Tibial nerve (tissue), 4 donors: ENCODE measurements at regions not wholly inside any gene's neighbourhood (a gene's known extent, or its start where the extent isn't known, plus 50 kb on each side); places are given as distances from the start of the nearest gene placed in this dataset.

Source experiments
- CTCF ChIP-seq, 5 experiments: fragments of 200-600 bp in 3 of 5; fragments of 450-650 bp in 2 of 5; sonication (generic) in 3 of 5; IDR thresholded peaks; one replicate each; pipeline ENCODE4 v1.5.1; 2016 to 2019; ENCODE audit warnings: antibody characterized with exemption in 5 of 5, mild to moderate bottlenecking in 3 of 5, moderate library complexity in 2 of 5
- EP300 ChIP-seq, 2 donors: sonication (generic); formaldehyde crosslinking; IDR thresholded peaks; one replicate each; pipeline ENCODE4 v1.6.1; 2017; ENCODE audit warnings: antibody characterized with exemption in 2 of 2, mild to moderate bottlenecking in 1 of 2

DNA sequence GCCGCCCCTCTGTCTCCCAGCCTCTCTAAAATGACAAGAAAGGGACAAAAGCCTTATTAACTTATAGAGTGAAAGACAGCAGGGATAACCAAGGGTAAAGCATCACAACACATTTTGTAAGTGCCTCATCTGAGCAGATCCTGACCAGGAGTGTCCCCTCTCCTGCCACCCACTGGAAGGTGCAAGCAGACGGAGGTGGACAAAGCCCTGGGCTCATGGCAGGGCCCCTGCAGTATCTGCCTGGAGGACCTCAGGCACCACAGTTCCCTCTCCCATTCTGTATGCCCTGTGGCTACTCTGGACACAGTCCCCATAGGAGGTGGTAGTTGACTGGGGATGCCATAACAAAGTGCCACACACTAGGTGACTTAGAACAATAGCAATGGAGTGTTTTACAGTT, 319.8 kb downstream of the GADD45G start:
- TF ChIP-seq CTCF (IDR thresholded peaks at IDR 0.05) (no peak), EP300 (IDR thresholded peaks at IDR 0.05) (no peak)
